Trophoblast cell (in vitro differentiated cells and primary cell): ENCODE measurements at regions not wholly inside any gene's neighbourhood (a gene's known extent, or its start where the extent isn't known, plus 50 kb on each side); places are given as distances from the start of the nearest gene placed in this dataset.

Experiments used
- DNase-seq, 2 donors: peaks; one replicate each; pipeline ENCODE4 v3.0.0-alpha.2; 2016
- H2AFZ ChIP-seq: 2 replicates; pipeline ENCODE4 v1.6.1; 2013; ENCODE audit warnings: low read length, moderate library complexity, mild to moderate bottlenecking; ENCODE audit not compliant: insufficient read depth, poor library complexity
- H2AK5ac ChIP-seq: 2 replicates; pipeline ENCODE4 v1.6.1; 2013; ENCODE audit warnings: mild to moderate bottlenecking, low read length
- H2BK120ac ChIP-seq: 2 replicates; pipeline ENCODE4 v1.6.1; 2013; ENCODE audit warnings: low read length, mild to moderate bottlenecking, moderate library complexity; ENCODE audit not compliant: insufficient read depth, poor library complexity
- H2BK12ac ChIP-seq: 2 replicates; pipeline ENCODE4 v1.6.1; 2013; ENCODE audit warnings: mild to moderate bottlenecking, low read length, moderate library complexity
- H2BK5ac ChIP-seq: 2 replicates; pipeline ENCODE4 v1.6.1; 2013; ENCODE audit warnings: low read length, low read depth, moderate library complexity, mild to moderate bottlenecking; ENCODE audit not compliant: poor library complexity
- H3K14ac ChIP-seq: 2 replicates; pipeline ENCODE4 v1.6.1; 2013; ENCODE audit warnings: mild to moderate bottlenecking, low read length
- H3K18ac ChIP-seq: 2 replicates; pipeline ENCODE4 v1.6.1; 2013; ENCODE audit warnings: mild to moderate bottlenecking, low read length
- H3K23ac ChIP-seq: 2 replicates; pipeline ENCODE4 v1.6.1; 2013; ENCODE audit warnings: low read length
- H3K27ac ChIP-seq: 2 replicates; pipeline ENCODE4 v1.5.1; 2013; ENCODE audit warnings: low read depth, mild to moderate bottlenecking, inconsistent platforms, low read length, moderate library complexity
- H3K27me3 ChIP-seq: 2 replicates; pipeline ENCODE4 v1.6.1; 2013; ENCODE audit warnings: inconsistent platforms, mild to moderate bottlenecking, low read length, moderate library complexity; ENCODE audit not compliant: insufficient read depth
- H3K36me3 ChIP-seq, 2 experiments: 1 replicate in 1 of 2; 2 replicates in 1 of 2; pipeline ENCODE4 v1.6.1; 2013; ENCODE audit warnings: low read length in 2 of 2, mild to moderate bottlenecking in 2 of 2, moderate library complexity in 1 of 2; ENCODE audit not compliant: insufficient read depth in 2 of 2, control insufficient read depth in 1 of 2
- H3K4ac ChIP-seq: 2 replicates; pipeline ENCODE4 v1.6.1; 2013; ENCODE audit warnings: low read depth, mild to moderate bottlenecking, low read length, moderate library complexity
- H3K4me1 ChIP-seq, 2 experiments: 1 replicate in 1 of 2; 2 replicates in 1 of 2; pipeline ENCODE4 v1.6.1; 2013; ENCODE audit warnings: low read length in 2 of 2, mild to moderate bottlenecking in 2 of 2, moderate library complexity in 1 of 2; ENCODE audit not compliant: insufficient read depth in 2 of 2, control insufficient read depth in 1 of 2
- H3K4me2 ChIP-seq: 2 replicates; pipeline ENCODE4 v1.6.1; 2013; ENCODE audit warnings: inconsistent platforms, mild to moderate bottlenecking, low read length, moderate library complexity
- H3K4me3 ChIP-seq: 2 replicates; pipeline ENCODE4 v1.5.1; 2013; ENCODE audit warnings: mild to moderate bottlenecking, low read depth, low read length, inconsistent platforms
- H3K79me1 ChIP-seq: one replicate; pipeline ENCODE4 v1.6.1; 2013; ENCODE audit warnings: low read length
- H3K79me2 ChIP-seq: 2 replicates; pipeline ENCODE4 v1.6.1; 2013; ENCODE audit warnings: low read length, mild to moderate bottlenecking; ENCODE audit not compliant: control insufficient read depth, insufficient read depth, poor library complexity
- H3K9ac ChIP-seq: 2 replicates; pipeline ENCODE4 v1.6.1; 2013; ENCODE audit warnings: mild to moderate bottlenecking, low read length
- H3K9me3 ChIP-seq: 2 replicates; pipeline ENCODE4 v1.6.1; 2013; ENCODE audit warnings: low read depth, mild to moderate bottlenecking, control low read depth, inconsistent platforms, low read length; ENCODE audit not compliant: insufficient read depth
- H4K12ac ChIP-seq: 2 replicates; pipeline ENCODE4 v1.6.1; 2013; ENCODE audit warnings: low read depth, mild to moderate bottlenecking, low read length, moderate library complexity
- H4K8ac ChIP-seq: 2 replicates; pipeline ENCODE4 v1.6.1; 2013; ENCODE audit warnings: low read depth, mild to moderate bottlenecking, low read length, moderate library complexity
- H4K91ac ChIP-seq: one replicate; pipeline ENCODE4 v1.6.1; 2013; ENCODE audit warnings: low read depth, mild to moderate bottlenecking, low read length, moderate library complexity
- WGBS: extraction: QIAGEN DNeasy Blood & Tissue Kit; methylation state at CpG from one replicate; pipeline ENCODE4 v1.1.7; 2013; ENCODE audit warnings: missing lambda C conversion rate; ENCODE audit not compliant: insufficient read length, insufficient coverage; ENCODE audit errors: extremely low coverage; 5-methylcytosine and 5-hydroxymethylcytosine counted together

DNA sequence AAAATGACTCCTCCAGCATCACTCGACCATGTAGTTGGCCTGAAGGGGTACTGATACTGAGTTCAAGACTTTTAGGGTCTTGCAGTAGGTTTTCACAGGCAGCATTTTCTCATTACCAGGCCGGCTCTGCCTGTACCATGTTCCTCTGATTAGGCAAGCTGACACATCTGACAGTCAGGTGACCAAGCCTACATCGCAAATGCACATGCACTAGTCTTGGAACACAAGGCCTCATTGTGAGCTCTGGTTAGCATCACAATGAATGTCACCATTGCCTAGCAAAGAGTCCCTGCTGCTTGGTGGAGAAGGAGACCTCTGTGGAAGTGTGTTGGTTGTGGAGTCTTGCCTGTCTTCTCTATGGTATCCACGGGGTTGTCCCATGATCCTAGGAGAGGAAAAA, 754.1 kb upstream of the TSPY4 start:
- Histone ChIP-seq H4K91ac (no peak overlapping the region), H2BK120ac (no peak overlapping the region), H3K14ac (no peak overlapping the region), H3K27me3 (no peaks in the 10 kb centered on the region), H3K79me2 (no peaks in the 10 kb centered on the region), H3K23ac (no peak overlapping the region), H3K4me1 (no peaks in the 10 kb centered on the region), H3K4me3 (no peak overlapping the region), H2AK5ac (no peak overlapping the region), H3K4me2 (no peak overlapping the region), H4K12ac (no peak overlapping the region), H3K18ac (no peak overlapping the region), H2AFZ (no peak overlapping the region), H2BK5ac (no peak overlapping the region), H3K9ac (no peak overlapping the region), H2BK12ac (no peak overlapping the region), H3K27ac (no peak overlapping the region), H3K4ac (no peak overlapping the region), H3K79me1 (no peaks in the 10 kb centered on the region), H4K8ac (no peak overlapping the region), H3K9me3 (peaks cover 6% of the 10 kb centered on the region), H3K36me3 (no peaks in the 10 kb centered on the region)
- DNase-seq = no peak
- no CpG with 5 or more reads among the region's 4 CpGs for WGBS

GRCh38 chrY:8590641-8591040, 746.6 kb upstream of the TSPY4 start:
- no CpG with 5 or more reads among the region's 2 CpGs for whole genome bisulfite sequencing
- Histone ChIP-seq H2AK5ac (no peak overlapping the region), H3K23ac (no peak overlapping the region), H3K4me1 (no peaks in the 10 kb centered on the region), H4K91ac (no peak overlapping the region), H3K79me2 (no peaks in the 10 kb centered on the region), H2AFZ (no peak overlapping the region), H4K12ac (no peak overlapping the region), H2BK5ac (no peak overlapping the region), H3K9me3 (peaks cover 10% of the 10 kb centered on the region), H3K4ac (no peak overlapping the region), H3K4me2 (no peak overlapping the region), H2BK12ac (no peak overlapping the region), H2BK120ac (no peak overlapping the region), H3K27me3 (no peaks in the 10 kb centered on the region), H4K8ac (no peak overlapping the region), H3K79me1 (no peaks in the 10 kb centered on the region), H3K18ac (no peak overlapping the region), H3K36me3 (no peaks in the 10 kb centered on the region), H3K9ac (no peak overlapping the region), H3K14ac (no peak overlapping the region), H3K4me3 (no peak overlapping the region), H3K27ac (no peak overlapping the region)
- no peak for DNase-seq

GRCh38 chrY:8591821-8592516, 745.3 kb upstream of the TSPY4 start:
- no peak overlapping the region for H3K23ac ChIP-seq
- no CpG with 5 or more reads among the region's 3 CpGs for WGBS
- H3K9me3 ChIP-seq = peaks cover 10% of the 10 kb centered on the region

DNA sequence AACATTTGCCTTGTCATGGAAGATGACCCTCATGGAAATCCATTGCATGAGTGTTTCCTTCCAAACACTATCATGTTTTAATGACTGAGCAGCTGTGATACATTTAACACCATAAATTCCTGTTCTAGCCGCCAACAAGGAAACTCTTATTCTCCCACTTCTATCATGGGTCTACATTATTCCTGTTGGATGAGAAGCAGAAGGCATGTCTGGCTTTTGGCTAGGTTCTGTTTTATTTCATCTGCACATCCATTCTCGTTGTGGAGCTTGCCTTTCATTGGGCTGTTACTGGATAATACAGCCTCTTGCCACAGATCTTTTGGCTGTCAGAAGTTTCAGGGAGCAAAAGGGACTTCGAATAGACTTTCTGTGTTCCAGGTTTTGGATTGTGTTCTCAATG, 742.6 kb upstream of the TSPY4 start:
- Histone ChIP-seq H2AFZ (no peak overlapping the region), H4K12ac (no peak overlapping the region), H3K4me1 (no peaks in the 10 kb centered on the region), H3K27ac (no peak overlapping the region), H3K27me3 (no peaks in the 10 kb centered on the region), H3K79me2 (no peaks in the 10 kb centered on the region), H3K4me3 (no peak overlapping the region), H3K23ac (no peak overlapping the region), H3K9ac (no peak overlapping the region), H3K79me1 (no peaks in the 10 kb centered on the region), H2BK5ac (no peak overlapping the region), H3K9me3 (peaks cover 8% of the 10 kb centered on the region), H3K4ac (no peak overlapping the region), H3K36me3 (no peaks in the 10 kb centered on the region), H3K14ac (no peak overlapping the region), H2BK12ac (no peak overlapping the region), H3K18ac (no peak overlapping the region), H2BK120ac (no peak overlapping the region), H4K91ac (no peak overlapping the region), H2AK5ac (no peak overlapping the region), H4K8ac (no peak overlapping the region), H3K4me2 (no peak overlapping the region)
- WGBS = no CpG with 5 or more reads among the region's 3 CpGs
- DNase-seq = no peak

More at GRCh38 chrY:8591821-8592516, 745.3 kb upstream of the TSPY4 start:
- Histone ChIP-seq H2BK120ac (no peak overlapping the region), H3K27me3 (no peaks in the 10 kb centered on the region), H4K8ac (no peak overlapping the region), H3K4me3 (no peak overlapping the region), H3K79me1 (no peaks in the 10 kb centered on the region), H2BK5ac (no peak overlapping the region), H4K91ac (no peak overlapping the region), H2AFZ (no peak overlapping the region), H3K27ac (no peak overlapping the region), H4K12ac (no peak overlapping the region), H3K14ac (no peak overlapping the region), H2AK5ac (no peak overlapping the region), H3K4me1 (no peaks in the 10 kb centered on the region), H3K4ac (no peak overlapping the region), H3K4me2 (no peak overlapping the region), H3K36me3 (no peaks in the 10 kb centered on the region), H2BK12ac (no peak overlapping the region), H3K79me2 (no peaks in the 10 kb centered on the region), H3K18ac (no peak overlapping the region), H3K9ac (no peak overlapping the region)
- DNase-seq = no peak
